Transverse colon (tissue), 4 donors: ENCODE measurements at regions not wholly inside any gene's neighbourhood (a gene's known extent, or its start where the extent isn't known, plus 50 kb on each side); places are given as distances from the start of the nearest gene placed in this dataset.

Source experiments
- CTCF ChIP-seq, 5 experiments: fragments of 200-600 bp in 3 of 5; fragments of 450-650 bp in 2 of 5; sonication (generic) in 3 of 5; IDR thresholded peaks; 1 replicate in 2 of 5; 2 replicates in 3 of 5; pipeline ENCODE4 v1.5.1; 2016 to 2017; ENCODE audit warnings: antibody characterized with exemption in 5 of 5, inconsistent platforms in 3 of 5, mild to moderate bottlenecking in 2 of 5, moderate library complexity in 1 of 5
- POLR2A ChIP-seq: fragments of 450-650 bp; IDR thresholded peaks from one replicate; pipeline ENCODE4 v1.6.1; 2016; ENCODE audit warnings: antibody characterized with exemption, mild to moderate bottlenecking, moderate library complexity
- POLR2AphosphoS5 ChIP-seq, 3 donors: sonication (generic); formaldehyde crosslinking; IDR thresholded peaks; one replicate each; pipeline ENCODE4 v1.6.1; 2016; ENCODE audit warnings: antibody characterized with exemption in 3 of 3

- TF ChIP-seq CTCF (IDR thresholded peaks at IDR 0.05) (no peak), POLR2A (no peak), POLR2AphosphoS5 (IDR thresholded peaks at IDR 0.05) (no peak)
Observed at GRCh38 chr1:30258876-30259275, 464.5 kb downstream of the MATN1 start.
